Pancreas (tissue), 10 donors: ENCODE measurements at regions not wholly inside any gene's neighbourhood (a gene's known extent, or its start where the extent isn't known, plus 50 kb on each side); places are given as distances from the start of the nearest gene placed in this dataset.
"Not testable (repeated sequence)": the region's sequence is repeated elsewhere in the genome, so short reads cannot be mapped to it uniquely, and the experiment has no call there.

Source experiments
- ATAC-seq, 4 donors: fragments of 200-7000 bp; cut with Tn5 transposase; one replicate each; pipeline versions ENCODE4 v1.8.0 to v1.9.1; 2020; ENCODE audit warnings: mild to moderate bottlenecking in 4 of 4, moderate library complexity in 4 of 4
- DNase-seq, 6 donors: peaks; one replicate each; pipeline ENCODE4 v3.0.0-alpha.2; 2020
- FAIRE-seq: peaks from 2 replicates; lab custom pipeline; 2012; peaks lifted over from hg19 to GRCh38; lab: Jason Lieb, UNC
- H3K27ac ChIP-seq, 4 donors: fragments of 200-600 bp; sonication (generic); 1 replicate in 3 of 4; 2 replicates in 1 of 4; pipeline versions ENCODE4 v1.5.0 to v1.8.0; 2020
- H3K27me3 ChIP-seq, 4 donors: fragments of 200-600 bp; one replicate each; pipeline ENCODE4 v1.8.0; 2021
- H3K36me3 ChIP-seq, 3 donors: fragments of 200-600 bp; sonication (generic) in 1 of 3; one replicate each; pipeline versions ENCODE4 v1.5.0 to v1.8.0; 2020 to 2021
- H3K4me1 ChIP-seq, 3 donors: fragments of 200-600 bp; one replicate each; pipeline ENCODE4 v1.8.0; 2021
- H3K4me3 ChIP-seq, 4 donors: fragments of 200-600 bp; sonication (generic) in 2 of 4; one replicate each; pipeline versions ENCODE4 v1.5.0 to v1.8.0; 2020 to 2021
- H3K9me3 ChIP-seq, 4 donors: fragments of 200-600 bp; one replicate each; pipeline ENCODE4 v1.8.0; 2021
- CTCF ChIP-seq, 4 donors: fragments of 200-600 bp; sonication (generic) in 3 of 4; IDR thresholded peaks; one replicate each; pipeline versions ENCODE4 v1.5.0 to v1.8.0; 2021; ENCODE audit warnings: antibody characterized with exemption in 4 of 4
- WGBS, 2 donors: extraction: QIAGEN DNeasy Blood & Tissue Kit; methylation state at CpG; one replicate each; pipeline ENCODE4 v1.1.7; 2013; 5-methylcytosine and 5-hydroxymethylcytosine counted together
- intact Hi-C, 3 donors: fragments of 100-400 bp; cut with DNase I; formaldehyde crosslinking; loops; one replicate each; pipeline versions ENCODE4 v1.11.1 to v1.14.2; 2022
- donor health status: healthy with polysubstance abuse.
- donor health status: DM: no; HTN: no; CAD: no; lungs with moderate emphysema.
- donor health status: DM: no; HTN: no; CAD: no.
- donor health status: control.
- donor health status: control.
- donor health status: Bipolar disorder and iron deficiency.
- donor health status: DM: yes; HTN: yes; CAD: no.
- donor health status: DM: no; HTN: no; CAD: no.
- donor health status: DM: no; HTN: no; CAD: no.
- donor health status: DM: yes; HTN: yes; CAD: no.

DNA sequence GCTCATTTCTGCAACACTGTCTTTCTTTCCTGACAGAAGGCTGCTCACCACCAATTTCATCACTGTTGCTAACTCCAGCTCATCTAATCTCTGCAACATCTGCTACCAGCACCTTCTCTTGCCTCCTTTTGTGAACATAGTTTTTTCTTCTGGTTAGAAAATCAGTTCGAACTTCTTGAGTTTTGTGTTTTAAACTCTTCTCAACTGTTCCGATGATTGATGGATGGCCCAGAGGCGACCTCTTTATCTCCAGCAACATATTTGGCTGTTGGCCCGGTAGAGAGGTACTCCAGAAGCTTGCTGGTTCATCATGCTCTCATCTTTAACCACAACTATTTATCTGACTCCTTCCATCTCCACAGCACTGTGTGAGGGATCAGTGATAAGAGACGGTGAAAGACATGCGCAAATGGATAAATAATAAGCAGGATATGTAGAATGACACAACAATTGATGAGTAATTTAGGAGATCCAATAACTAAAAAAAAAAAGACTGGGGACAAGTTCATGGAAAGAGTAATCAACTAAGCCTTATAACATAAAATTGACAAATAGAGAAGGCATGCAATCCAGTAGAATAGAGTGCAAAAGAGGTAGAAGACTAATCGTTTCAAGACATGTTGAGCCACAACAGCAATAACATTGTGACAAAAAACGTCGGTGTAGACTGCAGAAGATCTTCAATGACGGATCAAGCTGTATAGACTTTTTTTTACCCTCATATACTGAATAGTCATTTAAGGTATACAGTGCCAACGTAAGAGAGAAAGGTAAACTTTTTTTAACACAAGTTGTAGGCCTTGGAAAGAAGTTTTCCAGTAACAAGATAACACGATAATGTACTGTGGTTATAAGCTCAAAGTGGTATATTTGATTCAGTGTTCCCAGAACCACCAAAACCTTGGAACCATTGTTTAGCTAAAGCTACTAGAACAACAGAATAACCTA, 152.2 kb downstream of the CRPPA start:
- no peak overlapping the region for H3K27ac ChIP-seq
- no peaks in the 10 kb centered on the region for H3K4me1 ChIP-seq
- 80 to 82% methylated on average over 12 of the region's 12 CpGs for WGBS, 2 donors
- H3K36me3 ChIP-seq: no peaks in the 10 kb centered on the region
- intact Hi-C loops: no loop called here
- H3K27me3 ChIP-seq: no peaks in the 10 kb centered on the region
- no peak for ATAC-seq
- no peak for FAIRE-seq
- H3K9me3 ChIP-seq: no peaks in the 10 kb centered on the region
- H3K4me3 ChIP-seq: no peak overlapping the region
- no peak for TF ChIP-seq CTCF (IDR thresholded peaks at IDR 0.05)
- no peak for DNase-seq

DNA sequence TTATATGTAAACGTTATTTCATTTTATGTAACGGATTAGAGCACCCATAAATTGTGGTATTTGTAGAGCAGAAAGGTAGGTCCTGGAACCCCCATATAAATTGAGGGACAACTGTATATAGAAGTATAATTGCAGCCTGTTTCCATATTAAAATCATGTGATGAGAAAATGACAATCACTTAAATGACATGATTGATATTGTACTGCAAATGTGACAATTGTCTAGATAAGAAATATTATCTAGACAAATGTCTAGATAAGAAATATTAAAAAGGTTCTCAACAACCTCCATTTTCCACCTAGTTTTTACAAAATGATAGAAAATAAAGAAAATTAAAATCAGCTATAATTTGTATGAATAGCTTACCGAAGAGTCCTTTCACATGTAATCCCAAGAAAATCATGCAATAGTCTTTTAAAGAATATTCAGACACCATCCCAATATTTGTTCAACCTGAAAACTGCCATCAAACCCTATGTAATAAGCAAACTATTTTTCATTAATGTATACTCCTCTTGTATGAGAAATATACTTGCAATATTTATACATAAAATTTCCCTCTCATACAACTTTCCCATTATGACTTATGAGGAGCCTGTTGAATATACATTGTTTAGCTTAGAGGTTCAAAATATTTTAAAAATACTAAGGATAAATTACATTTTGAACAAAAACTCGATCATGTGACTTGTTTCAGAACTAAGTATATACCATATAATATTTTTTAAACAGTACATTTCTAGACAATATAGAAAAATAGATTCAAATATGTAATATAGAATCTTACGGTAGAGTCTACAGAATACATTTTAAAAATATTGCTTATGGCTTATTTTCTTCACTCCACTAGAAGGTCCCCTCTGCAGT, 153.2 kb downstream of the CRPPA start:
- no peak for ATAC-seq
- no peak overlapping the region for H3K4me3 ChIP-seq
- DNase-seq: no peak
- H3K4me1 ChIP-seq: no peaks in the 10 kb centered on the region
- FAIRE-seq: peak; percentile 29
- H3K36me3 ChIP-seq: no peaks in the 10 kb centered on the region
- no peaks in the 10 kb centered on the region for H3K9me3 ChIP-seq
- no peak for TF ChIP-seq CTCF (IDR thresholded peaks at IDR 0.05)
- H3K27ac ChIP-seq: no peak overlapping the region
- no peaks in the 10 kb centered on the region for H3K27me3 ChIP-seq
- 88 to 93% methylated on average over 5 of the region's 5 CpGs for WGBS, 2 donors
- intact Hi-C loops: no loop called here

DNA sequence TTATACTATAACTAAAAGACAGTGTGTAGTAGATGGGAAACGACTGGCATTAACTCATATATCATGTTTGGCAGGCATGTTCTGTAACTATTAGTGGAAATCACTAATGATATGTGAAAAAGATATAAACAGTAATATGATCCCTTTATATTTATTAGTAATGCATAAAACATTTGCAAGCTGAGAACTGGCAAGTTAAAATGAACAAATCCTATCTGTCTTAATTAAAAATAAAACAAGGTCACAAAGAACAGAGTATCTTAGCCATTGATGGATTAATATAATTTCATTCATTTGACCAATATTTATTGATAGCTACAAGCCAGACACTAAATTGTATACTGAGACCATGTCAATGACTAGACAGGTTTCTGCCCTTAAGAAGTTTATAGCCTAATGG, 154.5 kb downstream of the CRPPA start:
- Histone ChIP-seq H3K27me3 (no peaks in the 10 kb centered on the region), H3K4me3 (no peak overlapping the region), H3K9me3 (no peaks in the 10 kb centered on the region), H3K27ac (no peak overlapping the region), H3K36me3 (no peaks in the 10 kb centered on the region), H3K4me1 (no peaks in the 10 kb centered on the region)
- DNase-seq: no peak
- WGBS, 2 donors: 46 to 50% methylated on average over 1 of the region's 1 CpG
- no peak for ATAC-seq
- FAIRE-seq: no peak
- intact Hi-C loops: no loop called here
- no peak for TF ChIP-seq CTCF (IDR thresholded peaks at IDR 0.05)

GRCh38 chr7:16266470-16266869, 154.9 kb downstream of the CRPPA start:
- intact Hi-C loops, FAIRE-seq, H3K4me3 ChIP-seq, DNase-seq, H3K27ac ChIP-seq, H3K27me3 ChIP-seq, H3K4me1 ChIP-seq, H3K36me3 ChIP-seq, H3K9me3 ChIP-seq, ATAC-seq: not testable (repeated sequence)
- WGBS, 2 donors: 82 to 85% methylated on average over 9 of the region's 9 CpGs

DNA sequence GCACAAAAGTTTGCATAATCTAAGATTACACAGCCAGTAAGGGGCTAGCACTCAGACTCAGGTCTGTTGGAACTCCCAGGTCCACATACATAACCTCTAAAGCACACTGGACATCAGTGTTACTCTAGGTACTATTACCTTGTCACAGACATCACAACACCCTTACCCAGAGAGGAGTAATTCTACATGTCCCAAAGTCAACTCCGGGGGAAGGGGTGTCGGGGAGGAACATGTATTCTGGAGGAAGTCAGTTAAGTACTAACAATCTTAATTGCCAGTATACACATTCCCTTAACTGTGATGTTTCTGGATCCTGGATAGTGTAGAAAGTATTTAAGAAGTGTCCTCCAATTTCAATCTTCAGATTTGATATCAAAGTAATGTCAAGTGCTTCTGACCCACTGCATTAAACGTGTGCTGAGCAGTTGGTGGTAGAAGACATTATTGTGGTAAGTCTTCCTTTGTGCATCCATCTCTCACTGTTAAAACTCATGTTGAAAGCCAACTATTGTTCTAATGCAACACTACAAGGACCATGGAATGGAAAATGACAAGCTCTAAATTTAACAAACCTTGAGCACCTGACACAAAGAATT, 155.4 kb downstream of the CRPPA start:
- Histone ChIP-seq H3K4me1 (no peaks in the 10 kb centered on the region), H3K27ac (no peak overlapping the region), H3K4me3 (no peak overlapping the region), H3K27me3 (no peaks in the 10 kb centered on the region), H3K36me3 (no peaks in the 10 kb centered on the region), H3K9me3 (no peaks in the 10 kb centered on the region)
- no peak for TF ChIP-seq CTCF (IDR thresholded peaks at IDR 0.05)
- DNase-seq: no peak
- intact Hi-C loops: no loop called here
- FAIRE-seq: no peak
- ATAC-seq: no peak
- WGBS, 2 donors: 87 to 91% methylated on average over 3 of the region's 3 CpGs
